ENCODE measurements at regions not wholly inside any gene's neighbourhood (a gene's known extent, or its start where the extent isn't known, plus 50 kb on each side); places are given as distances from the start of the nearest gene placed in this dataset.

GRCh38 chr2:8628179-8628865 lies 53.5 kb upstream of the ID2 start:
- no peak for DNase-seq

- DNase-seq = no peak
Observed at GRCh38 chr2:8628866-8629209, 53.0 kb upstream of the ID2 start.

GRCh38 chr2:8629402-8629801 lies 52.5 kb upstream of the ID2 start:
- no peak for DNase-seq

- DNase-seq = no peak
Observed at GRCh38 chr2:8630676-8631464, 51.0 kb upstream of the ID2 start.

GRCh38 chr2:8631465-8632005 lies 50.3 kb upstream of the ID2 start:
- DNase-seq = no peak
